Endothelial cell of umbilical vein (primary cell): ENCODE measurements at regions not wholly inside any gene's neighbourhood (a gene's known extent, or its start where the extent isn't known, plus 50 kb on each side); places are given as distances from the start of the nearest gene placed in this dataset.

ENCODE experiments used
- BruUV-seq: library from RNA; stranded (reverse); fragments of 400-500 nt; replicated peaks from 2 replicates; lab custom pipeline; 2021; lab: Mats Ljungman, UMichigan
- CTCF ChIA-PET: fragments of 300-600, 350-600 bp; sonication (Branson Sonifier 250); formaldehyde crosslinking; loops from one replicate; lab custom pipeline; 2021; ENCODE audit warnings: antibody characterized with exemption, inconsistent platforms; lab: Charles Lee
- POLR2A ChIA-PET: fragments of 300-600, 350-600 bp; sonication (Branson Sonifier 250); formaldehyde crosslinking; loops from one replicate; lab custom pipeline; 2021; ENCODE audit warnings: antibody characterized with exemption, inconsistent platforms; lab: Charles Lee
- DNase-seq: peaks from one replicate; pipeline ENCODE4 v3.0.0-alpha.2; 2011; ENCODE audit warnings: low read depth, low spot score
- FAIRE-seq: peaks from 2 replicates; lab custom pipeline; 2011; peaks lifted over from hg19 to GRCh38; lab: Jason Lieb, UNC
- H2AFZ ChIP-seq: 2 replicates; pipeline ENCODE4 v1.6.0; 2012; ENCODE audit warnings: low read depth, low read length, control low read depth, inconsistent platforms
- H3K27ac ChIP-seq: 2 replicates; pipeline ENCODE4 v1.5.1; 2011; ENCODE audit warnings: low read depth, mild to moderate bottlenecking, control low read depth, low read length, moderate library complexity; ENCODE audit not compliant: insufficient read depth
- H3K27me3 ChIP-seq, 2 experiments: 2 replicates each; pipeline versions ENCODE4 v1.6.0 to v1.6.1; 2011; ENCODE audit warnings: low read length in 2 of 2, mixed read lengths in 1 of 2; ENCODE audit not compliant: control insufficient read depth in 2 of 2, insufficient read depth in 2 of 2
- H3K36me3 ChIP-seq, 2 experiments: 2 replicates in 1 of 2; 3 replicates in 1 of 2; pipeline ENCODE4 v1.5.1; 2011; ENCODE audit warnings: low read length in 2 of 2, mild to moderate bottlenecking in 1 of 2, moderate library complexity in 1 of 2; ENCODE audit not compliant: control insufficient read depth in 2 of 2, insufficient read depth in 2 of 2; ENCODE audit errors: extremely low read depth in 1 of 2
- H3K4me1 ChIP-seq: 3 replicates; pipeline ENCODE4 v1.5.1; 2011; ENCODE audit warnings: mild to moderate bottlenecking, low read length; ENCODE audit not compliant: control insufficient read depth, insufficient read depth; ENCODE audit errors: extremely low read depth
- H3K4me2 ChIP-seq: 2 replicates; pipeline ENCODE4 v1.6.1; 2011; ENCODE audit warnings: low read length, control low read depth, mixed read lengths; ENCODE audit not compliant: insufficient read depth
- H3K4me3 ChIP-seq, 3 experiments: fragments of 200-600 bp in 1 of 3; sonication (generic), shearing (Covaris generic) in 1 of 3; replicated peaks in 1 of 3; 2 replicates each; pipeline ENCODE4 v1.5.1; 2011 to 2016; ENCODE audit warnings: control low read depth in 3 of 3, low read length in 3 of 3, mild to moderate bottlenecking in 2 of 3, inconsistent platforms in 1 of 3, low read depth in 1 of 3, moderate library complexity in 1 of 3; ENCODE audit not compliant: insufficient read depth in 1 of 3
- H3K79me2 ChIP-seq: 2 replicates; pipeline ENCODE4 v1.6.0; 2012; ENCODE audit warnings: low read length, inconsistent platforms; ENCODE audit not compliant: control insufficient read depth, insufficient read depth
- H3K9ac ChIP-seq: replicated peaks from 2 replicates; pipeline ENCODE3; 2011; ENCODE audit warnings: low read length, control low read depth; ENCODE audit not compliant: insufficient read depth; ENCODE audit errors: extremely low read depth
- H3K9me1 ChIP-seq: replicated peaks from 3 replicates; pipeline ENCODE4 v1.6.0; 2011; ENCODE audit warnings: mild to moderate bottlenecking, low read length; ENCODE audit not compliant: control insufficient read depth, insufficient read depth; ENCODE audit errors: extremely low read depth
- H3K9me3 ChIP-seq: replicated peaks from 2 replicates; pipeline ENCODE4 v1.5.1; 2012; ENCODE audit warnings: low read length, inconsistent platforms; ENCODE audit not compliant: control insufficient read depth, insufficient read depth
- H4K20me1 ChIP-seq: replicated peaks from 2 replicates; pipeline ENCODE3; 2011; ENCODE audit warnings: mild to moderate bottlenecking, low read length; ENCODE audit not compliant: control insufficient read depth, insufficient read depth; ENCODE audit errors: extremely low read depth
- EZH2 ChIP-seq: IDR thresholded peaks from 2 replicates; pipeline ENCODE4 v1.6.1; 2012; ENCODE audit warnings: borderline replicate concordance, low read depth, mild to moderate bottlenecking, moderate library complexity, low read length, inconsistent platforms; ENCODE audit not compliant: severe bottlenecking
- FOS ChIP-seq: IDR thresholded peaks from 2 replicates; pipeline ENCODE4 v1.6.1; 2011; ENCODE audit warnings: mild to moderate bottlenecking, low read length, moderate library complexity, borderline replicate concordance; ENCODE audit not compliant: insufficient read depth
- JUN ChIP-seq: IDR thresholded peaks from 2 replicates; pipeline ENCODE4 v1.6.1; 2011; ENCODE audit warnings: borderline replicate concordance, low read depth; ENCODE audit not compliant: insufficient read length, insufficient read depth
- POLR2A ChIP-seq: IDR thresholded peaks from 2 replicates; pipeline ENCODE4 v1.6.1; 2012; ENCODE audit warnings: low read depth, mild to moderate bottlenecking, control low read depth, low read length
- POLR2AphosphoS5 ChIP-seq: IDR thresholded peaks from 2 replicates; pipeline ENCODE4 v1.6.1; 2012; ENCODE audit warnings: low read depth, mild to moderate bottlenecking, control low read depth, low read length, moderate library complexity; ENCODE audit not compliant: insufficient read depth
- dilution Hi-C: fragments of 300-500 bp; cut with MboI; formaldehyde crosslinking; loops from one replicate; pipeline ENCODE4 v1.15.0; 2019; ENCODE audit warnings: low sequenced_read_pairs; ENCODE audit not compliant: extremely low pct_ligation_motif_present
- intact Hi-C: fragments of 100-400 bp; cut with micrococcal nuclease; formaldehyde crosslinking; loops from one replicate; pipeline ENCODE4 v1.10.0; 2022
- TF ChIP-seq, protein P1 (sequence below): IDR thresholded peaks from 2 replicates; pipeline ENCODE4 v1.6.1; 2011; ENCODE audit not compliant: insufficient read depth, insufficient read length
- TF ChIP-seq, protein P2 (sequence below), 2 donors: IDR thresholded peaks; 1 replicate in 1 of 2; 2 replicates in 1 of 2; pipeline ENCODE4 v1.5.1; 2011; ENCODE audit warnings: low read length in 2 of 2, mild to moderate bottlenecking in 2 of 2, moderate library complexity in 2 of 2, control low read depth in 1 of 2, inconsistent platforms in 1 of 2, low read depth in 1 of 2; ENCODE audit not compliant: insufficient read depth in 1 of 2; ENCODE audit errors: extremely low read depth in 1 of 2

DNA sequence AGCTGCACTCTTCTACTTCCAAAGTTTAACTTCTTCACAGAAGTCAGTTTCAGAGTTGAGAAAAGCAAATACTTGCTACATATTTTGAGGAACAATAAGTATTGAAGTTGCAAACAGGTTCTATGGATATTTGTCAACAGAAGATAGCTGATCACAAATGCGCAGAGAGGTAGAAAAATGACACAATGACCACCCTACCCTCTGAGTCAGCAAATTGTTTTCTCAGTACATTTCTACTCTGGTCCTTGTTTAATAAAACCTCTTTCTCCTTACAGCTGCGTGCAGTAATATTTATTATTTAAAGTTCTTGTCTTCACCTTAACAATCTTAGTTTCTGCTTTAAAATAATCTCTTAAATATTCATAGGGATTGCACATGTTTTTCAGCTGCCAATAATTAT lies 855.1 kb upstream of the CTNND2 start:
- dilution Hi-C loops = no loop called here
- TF ChIP-seq JUN = no peak
- no peak for TF ChIP-seq POLR2A
- TF ChIP-seq, protein P1, sequence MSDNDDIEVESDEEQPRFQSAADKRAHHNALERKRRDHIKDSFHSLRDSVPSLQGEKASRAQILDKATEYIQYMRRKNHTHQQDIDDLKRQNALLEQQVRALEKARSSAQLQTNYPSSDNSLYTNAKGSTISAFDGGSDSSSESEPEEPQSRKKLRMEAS = no peak
- no peak overlapping the region for H3K4me2 ChIP-seq
- BruUV-seq = no TSS peak
- ChIA-PET CTCF (no interaction called here), POLR2A (no interaction called here)
- FAIRE-seq (no peak), DNase-seq (no peak)
- no peaks in the 10 kb centered on the region for H3K4me1 ChIP-seq
- no peaks in the 10 kb centered on the region for H3K9me1 ChIP-seq
- no peaks in the 10 kb centered on the region for H3K9me3 ChIP-seq
- no peak overlapping the region for H3K9ac ChIP-seq
- intact Hi-C loops = no loop called here
- no peaks in the 10 kb centered on the region for H4K20me1 ChIP-seq
- no peaks in the 10 kb centered on the region for H3K79me2 ChIP-seq
- no peak overlapping the region for H2AFZ ChIP-seq
- no peak overlapping the region for H3K27ac ChIP-seq
- no peaks in the 10 kb centered on the region for H3K36me3 ChIP-seq
- H3K4me3 ChIP-seq = no peak overlapping the region
- no peaks in the 10 kb centered on the region for H3K27me3 ChIP-seq

DNA sequence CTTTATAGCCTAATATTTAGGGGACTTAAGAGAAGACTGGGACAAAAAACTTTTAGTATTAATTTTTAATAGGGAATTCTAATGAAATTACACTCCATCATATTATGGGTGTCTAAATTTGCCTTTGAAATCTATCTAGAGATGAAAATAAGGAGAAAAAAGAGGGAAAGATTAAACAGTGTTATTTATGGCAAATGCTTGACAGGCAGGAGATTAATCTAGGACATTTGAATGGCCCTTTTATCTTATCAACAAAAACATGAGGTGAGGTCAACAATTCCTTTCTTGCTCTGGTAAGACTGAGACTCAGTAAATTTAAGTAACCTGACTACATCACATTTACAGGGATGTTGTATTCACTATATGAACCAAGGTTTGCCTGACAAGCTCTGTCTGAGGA lies 852.8 kb upstream of the CTNND2 start:
- Histone ChIP-seq H3K27ac (no peak overlapping the region), H3K9me1 (no peaks in the 10 kb centered on the region), H4K20me1 (no peaks in the 10 kb centered on the region), H2AFZ (no peak overlapping the region), H3K4me3 (no peak overlapping the region), H3K4me2 (no peak overlapping the region), H3K9me3 (no peaks in the 10 kb centered on the region), H3K27me3 (no peaks in the 10 kb centered on the region), H3K9ac (no peak overlapping the region), H3K4me1 (no peaks in the 10 kb centered on the region), H3K36me3 (no peaks in the 10 kb centered on the region), H3K79me2 (no peaks in the 10 kb centered on the region)
- CTCF ChIA-PET = no interaction called here
- DNase-seq (no peak), FAIRE-seq (no peak)
- intact Hi-C loops = no loop called here
- BruUV-seq = no TSS peak
- TF ChIP-seq FOS = no peak
- no peak for TF ChIP-seq EZH2
- TF ChIP-seq POLR2A = no peak
- TF ChIP-seq, protein P1 = no peak
- no peak for TF ChIP-seq POLR2AphosphoS5
- TF ChIP-seq, protein P2, sequence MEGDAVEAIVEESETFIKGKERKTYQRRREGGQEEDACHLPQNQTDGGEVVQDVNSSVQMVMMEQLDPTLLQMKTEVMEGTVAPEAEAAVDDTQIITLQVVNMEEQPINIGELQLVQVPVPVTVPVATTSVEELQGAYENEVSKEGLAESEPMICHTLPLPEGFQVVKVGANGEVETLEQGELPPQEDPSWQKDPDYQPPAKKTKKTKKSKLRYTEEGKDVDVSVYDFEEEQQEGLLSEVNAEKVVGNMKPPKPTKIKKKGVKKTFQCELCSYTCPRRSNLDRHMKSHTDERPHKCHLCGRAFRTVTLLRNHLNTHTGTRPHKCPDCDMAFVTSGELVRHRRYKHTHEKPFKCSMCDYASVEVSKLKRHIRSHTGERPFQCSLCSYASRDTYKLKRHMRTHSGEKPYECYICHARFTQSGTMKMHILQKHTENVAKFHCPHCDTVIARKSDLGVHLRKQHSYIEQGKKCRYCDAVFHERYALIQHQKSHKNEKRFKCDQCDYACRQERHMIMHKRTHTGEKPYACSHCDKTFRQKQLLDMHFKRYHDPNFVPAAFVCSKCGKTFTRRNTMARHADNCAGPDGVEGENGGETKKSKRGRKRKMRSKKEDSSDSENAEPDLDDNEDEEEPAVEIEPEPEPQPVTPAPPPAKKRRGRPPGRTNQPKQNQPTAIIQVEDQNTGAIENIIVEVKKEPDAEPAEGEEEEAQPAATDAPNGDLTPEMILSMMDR (IDR thresholded peaks at IDR 0.05; ENCODE audit: extremely low read depth in 1 of 2, insufficient read depth in 1 of 2, low read depth in 1 of 2, low read length in 2 of 2) = no peak
- POLR2A ChIA-PET = no interaction called here
- dilution Hi-C loops = no loop called here
